Loucy (cell line): ENCODE measurements at regions not wholly inside any gene's neighbourhood (a gene's known extent, or its start where the extent isn't known, plus 50 kb on each side); places are given as distances from the start of the nearest gene placed in this dataset.

Source experiments
- H2AFZ ChIP-seq: fragments of 200-600 bp; sonication (generic); 2 replicates; pipeline ENCODE4 v1.6.0; 2016; ENCODE audit warnings: antibody characterized with exemption, mild to moderate bottlenecking, low read length, moderate library complexity
- H3F3A ChIP-seq: fragments of 200-600 bp; 2 replicates; pipeline ENCODE4 v1.6.0; 2016; ENCODE audit warnings: antibody characterized with exemption, low read depth, mild to moderate bottlenecking
- H3K27me3 ChIP-seq: fragments of 200-600 bp; sonication (generic); 2 replicates; pipeline ENCODE4 v1.6.1; 2014; ENCODE audit warnings: low read length, mild to moderate bottlenecking; ENCODE audit not compliant: insufficient read depth, poor library complexity, severe bottlenecking
- H3K36me3 ChIP-seq: fragments of 200-600 bp; sonication (generic); 2 replicates; pipeline ENCODE4 v1.6.1; 2016; ENCODE audit warnings: low read length; ENCODE audit not compliant: insufficient read depth
- H3K4me1 ChIP-seq: fragments of 200-600 bp; sonication (generic); 2 replicates; pipeline ENCODE4 v1.5.1; 2014; ENCODE audit warnings: low read length, mild to moderate bottlenecking; ENCODE audit not compliant: insufficient read depth, poor library complexity, severe bottlenecking
- H3K4me2 ChIP-seq: fragments of 200-600 bp; sonication (generic); 2 replicates; pipeline ENCODE4 v1.6.0; 2014; ENCODE audit warnings: antibody characterized with exemption, low read length, low read depth, mild to moderate bottlenecking; ENCODE audit not compliant: poor library complexity, severe bottlenecking
- H3K4me3 ChIP-seq: fragments of 200-600 bp; sonication (generic); 2 replicates; pipeline ENCODE4 v1.5.1; 2014; ENCODE audit warnings: low read length, mild to moderate bottlenecking, mixed read lengths; ENCODE audit not compliant: poor library complexity, severe bottlenecking
- H3K79me2 ChIP-seq: fragments of 200-600 bp; sonication (generic); 2 replicates; pipeline ENCODE4 v1.6.1; 2014; ENCODE audit warnings: low read length; ENCODE audit not compliant: insufficient read depth
- H3K9ac ChIP-seq: fragments of 200-600 bp; sonication (generic); 2 replicates; pipeline ENCODE4 v1.6.0; 2014; ENCODE audit warnings: mild to moderate bottlenecking, low read depth, low read length, moderate library complexity; ENCODE audit not compliant: poor library complexity, severe bottlenecking
- H3K9me2 ChIP-seq: fragments of 200-600 bp; sonication (generic); replicated peaks from 2 replicates; pipeline ENCODE4 v1.6.1; 2016; ENCODE audit warnings: low read depth, low read length, mixed read lengths
- H3K9me3 ChIP-seq: fragments of 200-600 bp; sonication (generic); 2 replicates; pipeline ENCODE4 v1.6.1; 2014; ENCODE audit warnings: mild to moderate bottlenecking, antibody characterized with exemption, low read length, low read depth; ENCODE audit not compliant: insufficient read depth
- H4K20me1 ChIP-seq: fragments of 200-600 bp; sonication (generic); 2 replicates; pipeline ENCODE4 v1.6.0; 2014; ENCODE audit warnings: antibody characterized with exemption, low read length, mild to moderate bottlenecking; ENCODE audit not compliant: insufficient read depth, poor library complexity, severe bottlenecking
- CTCF ChIP-seq: fragments of 200-600 bp; sonication (generic); conservative IDR thresholded peaks from 2 replicates; pipeline ENCODE4 v1.5.1; 2014; ENCODE audit warnings: mild to moderate bottlenecking, antibody characterized with exemption, low read length
- EZH2phosphoT487 ChIP-seq: fragments of 200-600 bp; IDR thresholded peaks from 2 replicates; pipeline ENCODE4 v1.6.1; 2018; ENCODE audit warnings: antibody characterized with exemption, mild to moderate bottlenecking, moderate library complexity, borderline replicate concordance

GRCh38 chr4:123747016-123747415, 350.4 kb downstream of the SPRY1 start:
- Histone ChIP-seq H3K4me1 (peaks cover 14% of the 10 kb centered on the region), H3F3A (no peaks in the 10 kb centered on the region), H3K4me3 (no peak overlapping the region), H3K9me2 (no peaks in the 10 kb centered on the region), H3K9ac (no peak overlapping the region), H3K79me2 (no peaks in the 10 kb centered on the region), H3K9me3 (no peaks in the 10 kb centered on the region), H3K27me3 (no peaks in the 10 kb centered on the region), H3K36me3 (no peaks in the 10 kb centered on the region), H3K4me2 (no peak overlapping the region), H4K20me1 (no peaks in the 10 kb centered on the region), H2AFZ (no peak overlapping the region)
- TF ChIP-seq EZH2phosphoT487 (no peak), CTCF (peak; percentile 26; the same call in 1 of the 2 replicates)

- Histone ChIP-seq H3K79me2 (no peaks in the 10 kb centered on the region), H3K4me2 (no peak overlapping the region), H3K9me3 (no peaks in the 10 kb centered on the region), H2AFZ (no peak overlapping the region), H3F3A (no peaks in the 10 kb centered on the region), H3K4me1 (peaks cover 14% of the 10 kb centered on the region), H3K36me3 (no peaks in the 10 kb centered on the region), H3K27me3 (no peaks in the 10 kb centered on the region), H4K20me1 (no peaks in the 10 kb centered on the region), H3K4me3 (no peak overlapping the region), H3K9me2 (no peaks in the 10 kb centered on the region), H3K9ac (no peak overlapping the region)
- TF ChIP-seq EZH2phosphoT487 (no peak), CTCF (no peak)
These were observed 352.2 kb downstream of the SPRY1 start for GRCh38 chr4:123748806-123749205.

- Histone ChIP-seq H3K4me2 (no peak overlapping the region), H3K4me1 (peaks cover 14% of the 10 kb centered on the region), H3K9me2 (no peaks in the 10 kb centered on the region), H3K79me2 (no peaks in the 10 kb centered on the region), H3K36me3 (no peaks in the 10 kb centered on the region), H3F3A (no peaks in the 10 kb centered on the region), H2AFZ (no peak overlapping the region), H3K9ac (no peak overlapping the region), H4K20me1 (no peaks in the 10 kb centered on the region), H3K9me3 (no peaks in the 10 kb centered on the region), H3K27me3 (no peaks in the 10 kb centered on the region), H3K4me3 (no peak overlapping the region)
- TF ChIP-seq EZH2phosphoT487 (no peak), CTCF (no peak)
These were observed 352.8 kb downstream of the SPRY1 start for GRCh38 chr4:123749383-123749782.
